ENCODE measurements at regions not wholly inside any gene's neighbourhood (a gene's known extent, or its start where the extent isn't known, plus 50 kb on each side); places are given as distances from the start of the nearest gene placed in this dataset.

DNA sequence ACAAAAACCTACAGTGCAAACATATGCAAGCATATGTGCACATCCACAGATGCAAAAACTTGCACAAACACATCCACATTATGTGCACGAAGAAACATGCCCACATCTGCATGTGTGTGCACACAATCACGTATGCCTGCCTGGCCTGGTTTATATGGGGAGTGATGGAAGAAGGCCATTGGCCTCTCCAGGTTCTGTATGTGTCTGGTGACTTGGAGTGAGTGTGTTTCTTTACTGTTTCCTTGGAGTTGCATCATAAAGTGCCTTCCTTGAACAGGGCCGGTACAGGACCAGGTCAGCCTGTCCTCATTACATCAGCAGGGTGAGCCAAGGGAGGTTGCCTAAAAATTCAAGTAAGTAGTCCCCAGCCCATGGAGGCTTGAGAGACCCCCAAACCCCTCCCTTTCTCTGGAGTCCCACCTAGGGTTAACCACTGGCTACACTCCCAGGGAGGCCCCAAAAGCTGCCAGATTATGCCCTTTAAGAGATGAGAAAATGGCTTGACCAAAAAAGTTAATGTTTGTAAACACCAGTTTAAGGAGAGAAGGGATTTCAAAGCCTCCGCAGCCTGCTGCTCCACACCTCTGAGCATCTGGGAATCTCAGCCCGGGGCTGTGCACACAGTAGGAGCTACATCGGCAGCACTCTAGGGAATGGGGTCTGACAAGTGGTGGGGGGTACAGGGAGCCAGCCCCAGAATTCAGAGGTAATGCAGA, 140.8 kb downstream of the VEGFA start:
- Histone ChIP-seq H3K4me1 (peaks cover 0 to 34% (median 4%) of the 10 kb centered on the region in 4 donors), H3K36me3 (no peaks in the 10 kb centered on the region), H3K9me3 (no peaks in the 10 kb centered on the region), H3K27ac (no peak overlapping the region), H3K4me3 (no peak overlapping the region), H3K27me3 (no peaks in the 10 kb centered on the region)
- TF ChIP-seq POLR2A (IDR thresholded peaks at IDR 0.05): no peak
- TF ChIP-seq, protein P1, sequence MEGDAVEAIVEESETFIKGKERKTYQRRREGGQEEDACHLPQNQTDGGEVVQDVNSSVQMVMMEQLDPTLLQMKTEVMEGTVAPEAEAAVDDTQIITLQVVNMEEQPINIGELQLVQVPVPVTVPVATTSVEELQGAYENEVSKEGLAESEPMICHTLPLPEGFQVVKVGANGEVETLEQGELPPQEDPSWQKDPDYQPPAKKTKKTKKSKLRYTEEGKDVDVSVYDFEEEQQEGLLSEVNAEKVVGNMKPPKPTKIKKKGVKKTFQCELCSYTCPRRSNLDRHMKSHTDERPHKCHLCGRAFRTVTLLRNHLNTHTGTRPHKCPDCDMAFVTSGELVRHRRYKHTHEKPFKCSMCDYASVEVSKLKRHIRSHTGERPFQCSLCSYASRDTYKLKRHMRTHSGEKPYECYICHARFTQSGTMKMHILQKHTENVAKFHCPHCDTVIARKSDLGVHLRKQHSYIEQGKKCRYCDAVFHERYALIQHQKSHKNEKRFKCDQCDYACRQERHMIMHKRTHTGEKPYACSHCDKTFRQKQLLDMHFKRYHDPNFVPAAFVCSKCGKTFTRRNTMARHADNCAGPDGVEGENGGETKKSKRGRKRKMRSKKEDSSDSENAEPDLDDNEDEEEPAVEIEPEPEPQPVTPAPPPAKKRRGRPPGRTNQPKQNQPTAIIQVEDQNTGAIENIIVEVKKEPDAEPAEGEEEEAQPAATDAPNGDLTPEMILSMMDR (IDR thresholded peaks at IDR 0.05): no peak
- no peak for DNase-seq

DNA sequence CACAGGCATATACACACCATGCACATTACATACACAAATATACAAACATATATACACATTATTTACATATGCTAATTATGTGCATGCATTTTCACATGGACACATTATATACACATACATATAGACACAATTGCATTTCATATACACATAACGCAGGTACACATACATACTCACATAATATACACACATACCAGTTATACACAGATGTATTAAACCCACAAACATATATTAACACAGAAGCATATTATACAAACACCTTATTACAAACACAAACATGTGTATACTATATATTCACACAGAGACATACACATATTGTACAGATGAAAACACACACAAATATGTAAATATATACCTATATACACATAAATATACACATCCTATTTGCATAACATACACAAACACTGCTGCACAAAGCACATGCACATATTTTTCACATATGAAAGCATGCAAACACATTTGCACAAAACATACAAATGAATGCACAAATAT, 140.2 kb downstream of the VEGFA start:
- H3K27me3 ChIP-seq: no peaks in the 10 kb centered on the region
- H3K4me3 ChIP-seq: no peak overlapping the region
- H3K36me3 ChIP-seq: no peaks in the 10 kb centered on the region
- no peak for DNase-seq
- no peak for TF ChIP-seq POLR2A (IDR thresholded peaks at IDR 0.05)
- TF ChIP-seq, protein P1 (IDR thresholded peaks at IDR 0.05): no peak
- peaks cover 0 to 28% (median under 1%) of the 10 kb centered on the region in 4 donors for H3K4me1 ChIP-seq
- H3K27ac ChIP-seq: no peak overlapping the region
- no peaks in the 10 kb centered on the region for H3K9me3 ChIP-seq

DNA sequence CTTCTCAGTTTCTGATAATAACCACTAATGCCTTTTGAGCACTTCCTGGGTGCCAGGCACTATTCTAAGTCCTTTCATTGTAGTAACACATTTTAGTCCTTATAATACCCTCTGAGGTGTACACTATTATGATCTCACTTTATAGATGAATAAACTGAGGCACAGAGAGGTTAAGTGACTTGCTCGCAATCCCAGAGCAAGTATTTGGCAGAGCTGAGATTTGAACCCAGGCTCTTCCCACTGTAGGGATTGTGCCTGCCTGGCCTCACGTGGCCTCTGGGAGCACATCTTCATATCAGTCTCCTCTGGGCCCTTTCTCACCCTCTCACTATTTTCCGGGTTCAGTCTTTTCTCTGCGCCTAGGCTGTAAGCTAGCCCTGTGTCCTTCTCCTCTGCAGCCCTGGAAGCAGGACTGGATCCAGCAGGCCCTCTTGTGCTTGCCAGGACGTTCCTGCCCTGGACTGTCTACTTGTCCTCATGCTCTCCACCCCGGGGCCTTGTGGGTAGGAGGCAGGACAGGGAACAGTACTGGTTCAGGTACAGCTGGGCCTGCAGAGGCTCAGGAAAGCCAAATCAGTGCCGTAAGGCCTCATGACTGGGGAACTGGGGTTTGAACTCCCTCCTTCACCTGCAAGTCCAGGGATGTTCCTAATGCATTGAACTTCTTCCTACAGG, 139.6 kb downstream of the VEGFA start:
- TF ChIP-seq, protein P1 (IDR thresholded peaks at IDR 0.05): no peak
- TF ChIP-seq POLR2A (IDR thresholded peaks at IDR 0.05): no peak
- Histone ChIP-seq H3K9me3 (no peaks in the 10 kb centered on the region), H3K4me1 (peaks cover 0 to 22% (median 0%) of the 10 kb centered on the region in 4 donors), H3K27me3 (no peaks in the 10 kb centered on the region), H3K27ac (no peak overlapping the region), H3K4me3 (no peak overlapping the region), H3K36me3 (no peaks in the 10 kb centered on the region)
- no peak for DNase-seq

DNA sequence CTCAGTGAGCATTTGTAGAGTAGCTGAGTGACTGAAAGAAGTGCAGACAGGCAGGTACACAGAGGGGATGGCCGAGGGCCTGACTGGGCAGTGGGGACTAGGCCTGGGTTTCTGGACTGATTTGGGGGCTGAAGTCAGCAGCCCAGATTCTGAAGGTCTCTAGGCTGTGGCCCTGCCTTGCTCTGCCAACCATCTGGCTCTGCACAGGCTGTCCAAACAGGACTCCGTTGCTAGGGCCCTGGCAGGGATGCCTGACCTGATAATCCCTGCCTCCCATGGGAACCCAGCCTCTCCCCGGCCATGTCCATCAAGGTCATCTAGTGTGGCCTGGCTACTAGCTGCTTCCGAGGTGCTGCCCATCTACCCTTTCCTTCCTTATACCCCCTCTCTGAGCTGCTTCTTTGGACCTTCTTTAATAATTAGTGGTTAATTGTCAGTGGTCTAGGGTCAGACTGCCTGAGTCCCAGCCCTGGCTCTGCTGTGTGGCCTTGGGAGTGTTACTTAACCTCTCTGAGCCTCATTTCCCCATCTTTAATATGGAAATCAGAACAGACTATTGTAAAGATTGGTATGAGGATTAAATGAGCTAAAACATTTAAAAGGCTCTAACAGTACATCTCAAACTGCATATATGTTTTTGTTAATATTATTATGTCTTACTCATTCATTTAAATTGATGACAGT, 137.9 kb downstream of the VEGFA start:
- H3K4me3 ChIP-seq: no peak overlapping the region
- H3K4me1 ChIP-seq: peaks cover 0 to 5% (median 0%) of the 10 kb centered on the region in 4 donors
- H3K27me3 ChIP-seq: no peaks in the 10 kb centered on the region
- no peak overlapping the region for H3K27ac ChIP-seq
- no peaks in the 10 kb centered on the region for H3K36me3 ChIP-seq
- no peak for DNase-seq
- no peaks in the 10 kb centered on the region for H3K9me3 ChIP-seq
- TF ChIP-seq POLR2A (IDR thresholded peaks at IDR 0.05): no peak
- TF ChIP-seq, protein P1 (IDR thresholded peaks at IDR 0.05): no peak

DNA sequence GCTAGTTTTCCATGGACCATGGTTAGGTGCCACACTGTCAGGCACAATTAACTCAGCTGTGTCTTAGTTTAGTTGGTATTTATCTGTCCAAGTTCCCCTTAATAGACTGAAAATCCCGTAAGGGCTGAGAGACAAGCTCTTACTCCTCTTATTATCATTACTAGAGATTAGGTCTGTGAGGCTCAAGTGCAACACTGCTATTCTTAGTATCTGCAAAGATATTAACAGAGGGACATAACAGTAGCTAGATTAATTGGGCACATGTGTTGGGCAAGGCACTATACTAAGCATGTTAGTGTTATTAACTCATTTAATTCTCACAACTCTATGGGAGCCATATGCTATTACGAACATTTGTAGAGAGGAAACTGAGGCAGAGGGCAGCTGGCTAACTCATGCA, 137.3 kb downstream of the VEGFA start:
- H3K9me3 ChIP-seq: no peaks in the 10 kb centered on the region
- TF ChIP-seq POLR2A (IDR thresholded peaks at IDR 0.05): no peak
- TF ChIP-seq, protein P1 (IDR thresholded peaks at IDR 0.05): no peak
- H3K36me3 ChIP-seq: no peaks in the 10 kb centered on the region
- H3K27me3 ChIP-seq: no peaks in the 10 kb centered on the region
- no peak overlapping the region for H3K27ac ChIP-seq
- DNase-seq: no peak
- no peaks in the 10 kb centered on the region for H3K4me1 ChIP-seq
- H3K4me3 ChIP-seq: no peak overlapping the region
